ENCODE measurements at regions not wholly inside any gene's neighbourhood (a gene's known extent, or its start where the extent isn't known, plus 50 kb on each side); places are given as distances from the start of the nearest gene placed in this dataset.

DNA sequence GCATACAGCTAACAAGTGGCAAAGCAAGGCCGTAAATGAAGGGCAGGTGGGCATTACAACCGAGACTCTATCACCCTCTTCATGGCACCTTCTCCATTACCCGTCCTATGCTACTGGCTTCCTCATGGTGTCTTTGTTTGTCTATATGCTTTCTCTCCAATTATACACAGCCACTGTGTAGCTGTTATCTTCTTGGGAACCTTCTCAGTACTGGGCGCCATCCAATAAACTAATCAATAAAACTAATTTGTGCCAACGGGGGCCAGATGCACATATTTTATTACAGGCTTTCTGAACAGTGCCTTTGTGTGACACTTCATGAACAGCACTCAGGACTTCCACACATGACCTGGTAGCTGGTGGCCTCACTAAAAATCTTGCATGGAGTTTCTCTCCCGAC, 149.8 kb upstream of the PCSK2 start (continued):
- TF ChIP-seq ZNF596 (tag by site-specific recombination; IDR thresholded peaks at IDR 0.05) = no peak
- TF ChIP-seq, protein P1, sequence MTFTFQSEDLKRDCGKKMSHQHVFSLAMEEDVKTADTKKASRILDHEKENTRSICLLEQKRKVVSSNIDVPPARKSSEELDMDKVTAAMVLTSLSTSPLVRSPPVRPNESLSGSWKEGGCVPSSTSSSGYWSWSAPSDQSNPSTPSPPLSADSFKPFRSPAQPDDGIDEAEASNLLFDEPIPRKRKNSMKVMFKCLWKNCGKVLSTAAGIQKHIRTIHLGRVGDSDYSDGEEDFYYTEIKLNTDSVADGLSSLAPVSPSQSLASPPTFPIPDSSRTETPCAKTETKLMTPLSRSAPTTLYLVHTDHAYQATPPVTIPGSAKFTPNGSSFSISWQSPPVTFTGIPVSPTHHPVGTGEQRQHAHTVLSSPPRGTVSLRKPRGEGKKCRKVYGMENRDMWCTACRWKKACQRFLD (tag by site-specific recombination; IDR thresholded peaks at IDR 0.05) = no peak
- no peak for TF ChIP-seq OSR2 (tag by site-specific recombination; IDR thresholded peaks at IDR 0.05)

DNA sequence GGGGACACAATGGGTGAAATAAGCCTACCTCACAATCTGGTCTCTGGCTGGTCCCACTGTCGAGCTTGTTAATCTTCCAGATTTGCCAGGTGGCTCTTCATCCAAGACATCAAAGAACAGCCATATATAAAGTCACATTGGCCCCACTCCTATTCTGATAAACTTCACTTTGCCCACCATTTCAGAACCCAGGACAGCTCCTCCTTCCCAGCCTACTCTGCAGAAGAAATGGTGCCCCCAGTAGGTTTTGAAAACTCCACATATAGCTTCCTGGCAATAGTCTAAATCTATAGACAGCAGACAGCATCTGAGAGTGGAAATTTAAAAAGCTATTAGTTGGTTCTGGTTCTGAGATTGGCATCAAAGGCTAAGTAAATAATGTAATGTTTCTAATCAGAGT, 143.1 kb upstream of the PCSK2 start:
- Histone ChIP-seq H3K36me3 (ENCODE audit: control insufficient read depth in 2 of 2, insufficient read depth in 1 of 2, low read length in 2 of 2) (no peaks in the 10 kb centered on the region), H3K9me3 (ENCODE audit: control insufficient read depth, insufficient read depth, low read depth, low read length) (no peaks in the 10 kb centered on the region), H3K27ac (ENCODE audit: extremely low read depth, low read depth, low read length) (no peak overlapping the region), H3K4me3 (ENCODE audit: low read depth, low read length) (no peak overlapping the region), H3K4me1 (ENCODE audit: control insufficient read depth, insufficient read depth, low read length) (no peaks in the 10 kb centered on the region)
- no peak for TF ChIP-seq ZNF707 (tag by site-specific recombination; IDR thresholded peaks at IDR 0.05)
- no peak for TF ChIP-seq ZNF521 (tag by site-specific recombination; IDR thresholded peaks at IDR 0.05)
- TF ChIP-seq, protein P2, sequence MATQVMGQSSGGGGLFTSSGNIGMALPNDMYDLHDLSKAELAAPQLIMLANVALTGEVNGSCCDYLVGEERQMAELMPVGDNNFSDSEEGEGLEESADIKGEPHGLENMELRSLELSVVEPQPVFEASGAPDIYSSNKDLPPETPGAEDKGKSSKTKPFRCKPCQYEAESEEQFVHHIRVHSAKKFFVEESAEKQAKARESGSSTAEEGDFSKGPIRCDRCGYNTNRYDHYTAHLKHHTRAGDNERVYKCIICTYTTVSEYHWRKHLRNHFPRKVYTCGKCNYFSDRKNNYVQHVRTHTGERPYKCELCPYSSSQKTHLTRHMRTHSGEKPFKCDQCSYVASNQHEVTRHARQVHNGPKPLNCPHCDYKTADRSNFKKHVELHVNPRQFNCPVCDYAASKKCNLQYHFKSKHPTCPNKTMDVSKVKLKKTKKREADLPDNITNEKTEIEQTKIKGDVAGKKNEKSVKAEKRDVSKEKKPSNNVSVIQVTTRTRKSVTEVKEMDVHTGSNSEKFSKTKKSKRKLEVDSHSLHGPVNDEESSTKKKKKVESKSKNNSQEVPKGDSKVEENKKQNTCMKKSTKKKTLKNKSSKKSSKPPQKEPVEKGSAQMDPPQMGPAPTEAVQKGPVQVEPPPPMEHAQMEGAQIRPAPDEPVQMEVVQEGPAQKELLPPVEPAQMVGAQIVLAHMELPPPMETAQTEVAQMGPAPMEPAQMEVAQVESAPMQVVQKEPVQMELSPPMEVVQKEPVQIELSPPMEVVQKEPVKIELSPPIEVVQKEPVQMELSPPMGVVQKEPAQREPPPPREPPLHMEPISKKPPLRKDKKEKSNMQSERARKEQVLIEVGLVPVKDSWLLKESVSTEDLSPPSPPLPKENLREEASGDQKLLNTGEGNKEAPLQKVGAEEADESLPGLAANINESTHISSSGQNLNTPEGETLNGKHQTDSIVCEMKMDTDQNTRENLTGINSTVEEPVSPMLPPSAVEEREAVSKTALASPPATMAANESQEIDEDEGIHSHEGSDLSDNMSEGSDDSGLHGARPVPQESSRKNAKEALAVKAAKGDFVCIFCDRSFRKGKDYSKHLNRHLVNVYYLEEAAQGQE (tag by site-specific recombination; IDR thresholded peaks at IDR 0.05) = peak; percentile 80
- no peak for TF ChIP-seq GLI4 (tag by site-specific recombination; IDR thresholded peaks at IDR 0.05)
- no peak for TF ChIP-seq ZNF221 (tag by site-specific recombination; IDR thresholded peaks at IDR 0.05; ENCODE audit: borderline replicate concordance)
- ChIA-PET POLR2A (no interaction called here), CTCF (no interaction called here)

DNA sequence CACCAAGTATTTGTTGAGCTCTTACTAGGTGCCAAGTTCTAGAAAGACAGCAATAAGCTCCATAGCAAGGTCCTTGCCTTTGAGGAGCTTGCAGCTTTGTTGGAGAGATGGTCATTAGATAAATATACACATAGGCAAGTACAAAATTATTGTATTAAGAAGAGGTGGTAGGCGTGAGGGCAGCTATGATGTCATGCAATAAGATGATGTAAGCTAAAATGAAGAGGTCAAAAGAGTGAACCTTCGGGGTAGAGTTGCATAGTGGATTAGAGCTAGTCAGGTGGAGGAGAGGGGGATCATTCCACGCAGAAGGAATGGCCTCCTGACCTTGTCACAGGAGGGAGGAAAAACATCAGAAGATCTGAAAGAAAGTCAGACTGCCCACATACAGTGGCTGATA, 141.9 kb upstream of the PCSK2 start:
- no peak for TF ChIP-seq ZNF660 (tag by site-specific recombination; IDR thresholded peaks at IDR 0.05)
- TF ChIP-seq ZNF560 (tag by site-specific recombination; IDR thresholded peaks at IDR 0.05; ENCODE audit: borderline replicate concordance) = no peak
- no peak for TF ChIP-seq ZNF121 (tag by site-specific recombination; IDR thresholded peaks at IDR 0.05)
- no peak for TF ChIP-seq FEZF1 (tag by site-specific recombination; IDR thresholded peaks at IDR 0.05)
- TF ChIP-seq, protein P3, sequence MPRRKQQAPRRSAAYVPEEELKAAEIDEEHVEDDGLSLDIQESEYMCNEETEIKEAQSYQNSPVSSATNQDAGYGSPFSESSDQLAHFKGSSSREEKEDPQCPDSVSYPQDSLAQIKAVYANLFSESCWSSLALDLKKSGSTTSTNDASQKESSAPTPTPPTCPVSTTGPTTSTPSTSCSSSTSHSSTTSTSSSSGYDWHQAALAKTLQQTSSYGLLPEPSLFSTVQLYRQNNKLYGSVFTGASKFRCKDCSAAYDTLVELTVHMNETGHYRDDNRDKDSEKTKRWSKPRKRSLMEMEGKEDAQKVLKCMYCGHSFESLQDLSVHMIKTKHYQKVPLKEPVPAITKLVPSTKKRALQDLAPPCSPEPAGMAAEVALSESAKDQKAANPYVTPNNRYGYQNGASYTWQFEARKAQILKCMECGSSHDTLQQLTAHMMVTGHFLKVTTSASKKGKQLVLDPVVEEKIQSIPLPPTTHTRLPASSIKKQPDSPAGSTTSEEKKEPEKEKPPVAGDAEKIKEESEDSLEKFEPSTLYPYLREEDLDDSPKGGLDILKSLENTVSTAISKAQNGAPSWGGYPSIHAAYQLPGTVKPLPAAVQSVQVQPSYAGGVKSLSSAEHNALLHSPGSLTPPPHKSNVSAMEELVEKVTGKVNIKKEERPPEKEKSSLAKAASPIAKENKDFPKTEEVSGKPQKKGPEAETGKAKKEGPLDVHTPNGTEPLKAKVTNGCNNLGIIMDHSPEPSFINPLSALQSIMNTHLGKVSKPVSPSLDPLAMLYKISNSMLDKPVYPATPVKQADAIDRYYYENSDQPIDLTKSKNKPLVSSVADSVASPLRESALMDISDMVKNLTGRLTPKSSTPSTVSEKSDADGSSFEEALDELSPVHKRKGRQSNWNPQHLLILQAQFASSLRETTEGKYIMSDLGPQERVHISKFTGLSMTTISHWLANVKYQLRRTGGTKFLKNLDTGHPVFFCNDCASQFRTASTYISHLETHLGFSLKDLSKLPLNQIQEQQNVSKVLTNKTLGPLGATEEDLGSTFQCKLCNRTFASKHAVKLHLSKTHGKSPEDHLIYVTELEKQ (tag by site-specific recombination; IDR thresholded peaks at IDR 0.05; ENCODE audit: borderline replicate concordance) = no peak
- TF ChIP-seq, protein P4, sequence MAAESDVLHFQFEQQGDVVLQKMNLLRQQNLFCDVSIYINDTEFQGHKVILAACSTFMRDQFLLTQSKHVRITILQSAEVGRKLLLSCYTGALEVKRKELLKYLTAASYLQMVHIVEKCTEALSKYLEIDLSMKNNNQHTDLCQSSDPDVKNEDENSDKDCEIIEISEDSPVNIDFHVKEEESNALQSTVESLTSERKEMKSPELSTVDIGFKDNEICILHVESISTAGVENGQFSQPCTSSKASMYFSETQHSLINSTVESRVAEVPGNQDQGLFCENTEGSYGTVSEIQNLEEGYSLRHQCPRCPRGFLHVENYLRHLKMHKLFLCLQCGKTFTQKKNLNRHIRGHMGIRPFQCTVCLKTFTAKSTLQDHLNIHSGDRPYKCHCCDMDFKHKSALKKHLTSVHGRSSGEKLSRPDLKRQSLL (tag by site-specific recombination; IDR thresholded peaks at IDR 0.05) = no peak
- CTCF ChIA-PET = interaction anchor here (0.6 kb wide), 1 partner anchor 96 kb away, joined by 3 read pairs; no protein-coding TSS in a partner anchor

More for the DNA sequence above, 141.9 kb upstream of the PCSK2 start:
- no peaks in the 10 kb centered on the region for H3K9me3 ChIP-seq (ENCODE audit: control insufficient read depth, insufficient read depth, low read depth, low read length)
- no peak overlapping the region for H3K4me3 ChIP-seq (ENCODE audit: low read depth, low read length)
- H3K4me1 ChIP-seq (ENCODE audit: control insufficient read depth, insufficient read depth, low read length) = no peaks in the 10 kb centered on the region
- no peak overlapping the region for H3K27ac ChIP-seq (ENCODE audit: extremely low read depth, low read depth, low read length)
- POLR2A ChIA-PET = no interaction called here
- no peaks in the 10 kb centered on the region for H3K36me3 ChIP-seq (ENCODE audit: control insufficient read depth in 2 of 2, insufficient read depth in 1 of 2, low read length in 2 of 2)

Data from HEK293 (cell line).